GM21529 (cell line): ENCODE measurements at regions not wholly inside any gene's neighbourhood (a gene's known extent, or its start where the extent isn't known, plus 50 kb on each side); places are given as distances from the start of the nearest gene placed in this dataset.
"Not testable (repeated sequence)": the region's sequence is repeated elsewhere in the genome, so short reads cannot be mapped to it uniquely, and the experiment has no call there.

Experiments used
- ATAC-seq: cut with Tn5 transposase; IDR thresholded peaks from one replicate; pipeline ENCODE4 v1.9.1; 2021; ENCODE audit not compliant: unreplicated experiment

DNA sequence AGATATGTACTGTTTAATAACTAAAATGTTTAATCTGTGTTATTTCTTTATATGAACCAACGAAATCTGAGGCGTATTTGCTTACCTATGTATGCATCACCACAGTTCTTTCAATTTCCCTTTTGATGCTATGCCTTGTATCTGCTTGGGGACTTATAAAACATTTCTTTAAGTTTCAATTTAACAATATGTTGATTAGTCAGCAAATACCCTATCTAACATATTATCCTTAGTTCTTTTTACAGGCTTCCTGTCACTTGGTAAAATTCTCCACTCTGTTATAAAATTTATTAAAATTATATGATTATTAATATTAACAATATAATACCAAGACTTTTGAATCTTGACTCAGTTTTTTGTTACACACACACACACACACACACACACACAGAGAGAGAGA is 174.3 kb downstream of the CPS1 start:
- no peak for ATAC-seq

DNA sequence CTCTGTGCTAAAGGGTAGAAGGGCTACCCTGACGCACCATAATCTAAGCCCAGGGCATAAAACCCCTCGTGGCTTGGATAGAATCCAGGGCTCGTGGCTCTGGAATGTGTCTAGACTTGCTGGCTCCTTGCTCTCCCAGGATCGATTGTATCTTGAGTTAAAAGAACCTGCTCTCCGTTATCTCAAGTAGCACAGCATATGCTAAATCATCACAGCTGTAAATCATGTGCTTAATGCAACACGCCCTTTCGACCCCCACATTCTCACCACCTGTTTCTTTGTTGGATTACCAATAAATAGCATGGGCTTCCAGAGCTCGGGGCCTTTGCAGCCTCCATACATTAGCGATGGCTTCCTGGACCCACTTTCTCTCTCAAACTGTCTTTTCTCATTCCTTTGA is 190.4 kb downstream of the CPS1 start:
- not testable (repeated sequence) for ATAC-seq

DNA sequence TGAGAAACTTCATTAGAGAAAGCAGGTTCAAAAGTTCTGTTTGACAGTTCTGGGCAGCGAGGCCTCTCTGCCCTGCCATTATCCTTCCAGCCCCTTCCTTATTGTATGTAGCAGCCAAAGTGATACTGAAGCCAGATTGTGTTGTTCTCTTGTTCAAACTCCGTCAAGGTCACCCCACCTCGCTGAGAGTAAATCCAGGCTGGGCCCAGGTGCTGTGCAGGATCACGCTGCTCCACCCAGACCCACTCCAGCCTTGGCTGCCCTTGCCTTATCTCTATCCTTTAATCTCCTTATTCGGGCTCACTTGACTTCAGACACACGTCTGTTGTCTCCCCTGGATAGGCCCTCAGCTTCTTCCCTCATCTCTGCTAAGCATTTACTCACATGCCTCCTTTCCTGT is 196.1 kb downstream of the CPS1 start:
- no peak for ATAC-seq

DNA sequence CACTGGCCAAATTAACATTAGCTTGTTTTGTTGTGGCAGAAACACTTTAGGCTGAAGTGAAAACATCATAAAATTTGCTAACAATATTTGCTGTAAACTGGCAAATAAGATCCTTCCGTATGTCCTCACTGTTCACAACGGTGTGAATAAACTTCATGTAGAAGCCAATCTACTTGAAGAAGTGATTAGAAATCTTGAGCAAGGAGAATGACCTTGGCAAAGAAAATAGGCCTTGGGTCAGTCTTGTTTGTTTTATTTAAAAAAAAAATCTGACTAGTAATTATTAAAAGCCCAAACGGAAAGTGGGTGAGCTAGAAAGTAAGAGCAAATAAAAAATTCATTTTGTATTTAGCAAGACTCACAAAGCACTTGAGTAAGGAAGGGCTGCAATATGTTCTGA is 197.0 kb downstream of the CPS1 start:
- no peak for ATAC-seq

DNA sequence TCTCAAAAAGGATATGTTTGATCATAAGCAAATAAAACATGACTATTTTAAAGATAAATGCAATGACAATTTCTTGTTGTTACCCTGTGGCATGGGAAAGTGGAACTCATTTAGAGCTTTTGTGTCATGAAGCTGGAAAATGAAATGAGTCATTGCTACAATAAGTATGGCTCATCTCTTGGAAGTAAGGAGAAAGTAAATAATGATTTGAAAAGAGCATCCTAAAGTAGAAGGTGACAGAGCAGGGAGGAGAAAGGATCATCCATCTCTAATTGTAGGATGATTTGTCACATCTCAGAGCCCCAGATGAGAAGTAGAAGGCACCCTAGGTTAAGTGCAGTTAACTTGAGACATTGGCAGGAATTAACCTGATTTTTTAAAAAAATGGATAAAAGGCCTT is 200.5 kb downstream of the CPS1 start:
- no peak for ATAC-seq

DNA sequence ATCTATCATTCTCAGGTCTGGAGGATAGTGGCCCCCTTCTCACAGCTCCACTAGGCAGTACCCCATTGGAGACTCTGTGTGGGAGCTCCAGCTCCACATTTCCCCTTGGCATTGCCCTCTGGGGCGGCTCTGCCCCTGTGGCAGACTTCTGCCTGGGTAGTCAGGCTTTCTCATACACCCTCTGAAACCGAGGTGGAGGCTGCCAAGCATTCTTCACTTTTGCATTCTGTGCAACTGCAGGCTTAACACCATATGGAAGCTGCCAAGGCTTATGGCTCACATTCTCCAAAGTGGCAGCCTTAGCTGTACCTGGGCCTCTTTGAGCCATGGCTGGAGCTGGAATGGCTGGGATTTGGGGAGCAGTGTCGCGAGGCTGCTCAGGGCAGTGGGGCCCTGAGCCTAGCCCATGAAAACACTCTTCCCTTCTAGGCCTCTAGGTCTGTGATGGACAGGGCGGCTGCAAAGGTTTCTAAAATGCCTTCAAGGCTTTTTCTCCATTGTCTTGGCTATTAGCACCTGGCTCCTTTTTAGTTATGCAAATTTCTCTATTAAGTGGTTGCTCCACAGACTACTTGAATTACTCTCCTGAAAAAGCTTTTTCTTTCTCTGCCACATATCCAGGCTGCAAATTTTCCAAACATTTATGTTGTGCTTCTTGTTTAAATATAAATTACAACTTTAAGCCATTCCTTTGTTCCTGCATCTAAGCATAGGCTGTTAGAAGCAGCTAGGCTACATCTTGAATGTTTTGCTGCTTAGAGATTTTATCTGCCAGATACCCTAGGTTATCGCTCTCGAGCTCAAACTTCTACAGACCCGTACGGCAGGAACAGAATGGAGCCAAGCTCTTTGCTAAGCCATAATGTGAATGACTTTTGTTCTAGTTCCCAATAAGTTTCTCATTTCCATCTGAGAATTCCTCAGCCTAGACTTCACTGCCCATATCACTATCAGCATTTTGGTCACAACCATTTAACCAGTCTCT is 206.5 kb downstream of the CPS1 start:
- ATAC-seq, result no peak

DNA sequence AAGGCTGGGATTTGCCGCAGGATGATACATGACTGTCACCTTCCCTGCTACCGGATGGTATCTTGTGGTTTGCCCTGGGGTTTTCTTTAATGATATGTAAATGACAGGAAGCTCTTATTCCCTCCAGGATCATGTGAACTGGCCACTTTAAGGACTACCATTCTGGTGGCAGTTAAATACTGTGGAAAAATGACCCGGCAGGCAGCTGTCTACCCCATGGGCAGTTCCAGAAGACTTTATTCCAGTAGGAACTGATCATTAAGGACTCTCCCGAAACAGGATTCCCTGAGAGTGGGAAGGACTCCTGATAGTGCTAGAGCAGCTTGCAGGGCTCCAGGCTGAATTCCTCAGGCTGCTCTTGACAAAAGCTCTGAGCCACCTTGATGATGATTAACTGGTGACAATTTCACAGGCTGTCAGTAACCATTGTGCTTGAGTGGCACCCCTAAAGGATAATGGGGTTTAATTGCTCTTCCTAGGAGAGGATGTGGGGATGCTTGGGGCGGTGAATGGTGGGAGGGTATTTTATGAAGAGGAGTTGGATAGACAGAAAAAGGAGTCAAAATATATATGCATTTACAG is 212.0 kb downstream of the CPS1 start:
- ATAC-seq, result no peak

DNA sequence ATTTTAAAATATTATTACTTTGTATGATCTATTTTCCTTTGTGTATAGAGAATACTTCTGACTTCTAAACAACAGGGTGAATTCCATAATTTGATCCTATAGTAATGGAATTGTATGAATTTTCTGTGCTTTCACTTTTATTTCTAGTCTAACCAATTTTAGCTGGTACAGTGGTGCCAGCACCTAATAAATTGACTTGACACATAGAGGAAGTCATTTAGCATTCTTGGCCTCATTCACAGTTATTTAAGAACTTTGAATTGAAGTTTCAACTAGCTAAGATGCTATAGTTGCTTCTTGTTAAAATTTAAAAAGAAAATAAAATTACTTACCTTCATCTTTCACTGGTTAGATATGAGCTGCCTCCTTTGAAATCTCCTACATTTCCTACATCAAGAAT is 220.4 kb downstream of the CPS1 start:
- ATAC-seq, result no peak

DNA sequence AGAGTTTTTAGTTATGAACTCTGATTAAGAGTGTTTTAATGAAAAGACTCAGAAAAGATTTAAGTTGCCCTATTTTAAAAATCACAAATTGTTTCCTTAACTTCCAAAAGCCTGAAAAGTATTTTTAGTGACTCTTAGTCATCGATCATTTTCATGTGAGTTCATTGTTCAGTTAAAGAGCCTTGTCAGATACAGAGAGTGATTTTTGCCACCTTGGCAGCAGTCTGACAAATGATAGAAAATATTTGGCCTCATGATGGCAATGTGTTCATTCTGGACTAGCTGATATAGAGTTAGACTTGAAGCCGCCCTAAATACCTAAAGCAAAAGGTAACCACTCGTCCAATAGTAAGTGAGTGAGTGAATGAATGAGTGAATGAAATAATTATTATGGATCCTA is 225.8 kb downstream of the CPS1 start:
- ATAC-seq, result no peak

DNA sequence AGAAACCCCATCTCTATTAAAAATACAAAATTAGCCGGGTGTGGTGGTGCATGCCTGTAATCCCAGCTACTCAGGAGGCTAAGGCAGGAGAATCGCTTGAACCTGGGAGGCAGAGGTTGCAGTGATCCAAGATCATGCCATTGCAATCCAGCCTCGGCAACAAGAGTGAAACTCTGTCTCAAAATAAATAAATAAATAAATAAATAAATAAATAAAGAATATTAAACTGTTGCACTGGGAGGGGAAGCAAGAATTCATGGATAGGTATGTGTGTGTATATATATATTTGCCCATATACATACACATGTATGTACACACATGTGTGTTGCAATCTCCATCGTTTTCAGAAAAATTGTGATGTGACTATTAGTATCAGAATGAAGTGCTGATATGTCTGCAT is 231.4 kb downstream of the CPS1 start:
- ATAC-seq, result not testable (repeated sequence)

DNA sequence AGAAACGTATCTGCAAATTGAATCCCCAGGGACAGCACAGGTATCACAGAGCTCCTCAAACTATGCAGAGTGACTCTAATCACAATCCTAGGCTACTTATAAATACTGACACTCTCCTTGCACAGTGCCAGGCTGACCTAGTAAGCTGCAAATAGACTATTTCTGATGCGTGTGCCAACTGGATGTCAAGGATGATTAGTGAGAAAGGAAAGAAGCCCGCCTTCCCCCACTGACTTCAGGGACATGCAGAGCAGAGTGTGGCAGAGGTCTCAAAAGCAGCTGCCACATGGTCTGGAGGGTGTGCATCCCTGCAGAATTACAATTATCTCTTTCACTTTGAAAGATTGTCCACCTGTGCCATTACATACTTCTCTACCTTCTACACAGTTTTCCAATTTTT is 235.6 kb downstream of the CPS1 start:
- ATAC-seq, result no peak

DNA sequence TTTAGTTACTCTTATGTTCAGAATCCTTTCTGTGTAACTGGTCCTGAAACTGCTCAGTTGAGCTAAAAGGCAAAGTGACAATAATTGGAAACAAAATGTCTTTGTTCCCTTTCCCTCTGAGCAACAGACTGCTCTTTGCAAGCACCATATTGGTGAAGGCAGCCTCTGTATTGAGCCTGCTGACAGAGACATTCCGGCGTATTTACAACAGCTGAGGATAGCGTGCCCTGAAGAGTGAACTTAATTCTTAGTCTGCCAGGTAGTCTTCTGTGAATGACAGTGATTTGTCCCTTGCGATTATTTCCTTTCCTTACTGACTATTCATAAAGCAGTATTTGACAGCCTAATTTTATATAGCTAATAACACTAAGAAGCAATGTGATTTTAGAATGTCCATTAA is 239.1 kb downstream of the CPS1 start:
- ATAC-seq, result no peak

DNA sequence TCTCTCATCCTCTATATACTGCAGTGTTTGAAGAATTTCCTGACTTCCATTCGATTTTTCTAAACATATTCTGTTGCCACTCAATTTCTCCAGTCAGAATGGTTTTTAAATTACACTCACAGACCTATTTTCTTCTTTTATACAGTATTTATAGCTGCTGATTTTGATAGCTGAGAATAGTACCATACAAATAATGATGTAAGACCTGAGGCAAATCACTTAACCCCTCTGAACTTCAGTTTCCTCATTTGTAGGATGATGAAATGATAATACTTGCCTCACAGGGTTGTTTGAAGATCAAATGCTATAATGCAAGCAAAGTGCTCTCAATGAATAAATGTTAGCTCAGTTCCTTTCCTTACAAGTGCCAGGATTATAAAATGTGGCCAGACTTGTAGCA is 241.8 kb downstream of the CPS1 start:
- ATAC-seq, result no peak

DNA sequence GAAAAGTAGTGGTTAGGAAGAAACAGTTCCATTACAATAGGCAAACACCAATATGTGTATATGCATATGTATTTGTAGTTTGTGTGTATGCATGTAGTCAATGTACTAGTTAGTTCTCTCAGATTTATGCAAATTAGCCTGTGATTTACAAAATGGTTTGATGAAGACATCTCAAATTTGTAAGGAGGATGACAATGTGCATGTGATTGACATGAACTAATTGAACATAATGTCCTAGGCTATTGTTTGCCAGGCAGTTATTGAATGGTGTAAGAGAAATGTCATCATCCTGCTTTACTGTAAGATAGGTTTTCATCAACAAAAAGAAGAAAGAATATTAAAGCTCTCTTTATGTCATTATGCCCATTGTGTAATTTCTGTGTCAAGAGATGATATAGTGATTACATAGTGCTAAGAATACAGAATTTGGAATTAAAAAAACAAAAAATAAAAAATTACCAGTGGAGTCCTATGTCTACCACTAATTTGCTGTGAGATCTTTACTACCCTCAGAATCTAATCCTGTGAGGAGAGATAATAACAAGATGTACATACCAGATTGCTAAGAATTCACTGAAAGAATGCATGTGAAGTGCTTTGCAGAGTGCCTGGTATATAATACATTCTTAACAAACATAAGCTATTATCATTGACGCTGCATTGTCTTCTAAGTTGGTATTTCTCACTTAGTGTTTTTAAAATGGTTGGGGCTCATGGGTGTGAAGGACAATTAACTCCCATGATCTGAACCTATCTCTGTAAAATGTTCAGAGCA is 258.0 kb downstream of the CPS1 start:
- ATAC-seq, result no peak

DNA sequence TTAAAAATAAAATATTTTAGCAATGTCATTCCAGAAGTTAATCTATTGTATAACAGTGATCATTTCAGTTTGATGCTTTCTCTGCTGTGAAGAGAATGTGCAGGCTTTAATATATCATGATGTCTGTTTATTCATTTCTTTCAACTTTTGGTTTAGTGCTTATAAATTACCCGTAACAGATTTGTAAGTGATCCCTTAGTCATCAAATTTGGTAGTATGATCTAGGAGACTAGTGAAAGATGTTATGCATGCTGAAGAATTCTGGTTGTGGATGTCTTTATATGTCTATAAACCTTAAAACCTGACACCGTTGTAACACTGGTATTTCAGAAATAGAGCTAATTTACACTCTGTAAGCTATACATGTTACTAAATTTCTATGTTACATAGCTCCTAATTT is 260.4 kb downstream of the CPS1 start:
- ATAC-seq, result no peak

DNA sequence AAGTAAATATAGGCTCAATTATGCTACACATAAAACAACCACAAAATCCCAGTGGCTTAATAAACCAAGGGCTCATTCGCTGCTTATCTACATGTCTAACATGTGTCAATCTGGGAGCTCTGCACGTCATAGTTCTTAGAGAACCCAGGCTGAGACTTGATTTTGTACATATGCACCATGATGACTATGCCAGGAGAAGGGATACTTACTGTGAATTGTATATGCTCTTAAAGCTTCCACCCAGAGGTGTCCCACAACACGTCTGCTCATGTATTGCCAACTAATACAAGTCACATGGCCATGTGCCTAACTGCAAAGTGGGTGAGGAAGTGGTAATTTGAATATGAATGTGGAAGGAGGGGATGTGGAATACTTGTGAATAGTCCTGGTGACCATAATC is 262.1 kb downstream of the CPS1 start:
- no peak for ATAC-seq

DNA sequence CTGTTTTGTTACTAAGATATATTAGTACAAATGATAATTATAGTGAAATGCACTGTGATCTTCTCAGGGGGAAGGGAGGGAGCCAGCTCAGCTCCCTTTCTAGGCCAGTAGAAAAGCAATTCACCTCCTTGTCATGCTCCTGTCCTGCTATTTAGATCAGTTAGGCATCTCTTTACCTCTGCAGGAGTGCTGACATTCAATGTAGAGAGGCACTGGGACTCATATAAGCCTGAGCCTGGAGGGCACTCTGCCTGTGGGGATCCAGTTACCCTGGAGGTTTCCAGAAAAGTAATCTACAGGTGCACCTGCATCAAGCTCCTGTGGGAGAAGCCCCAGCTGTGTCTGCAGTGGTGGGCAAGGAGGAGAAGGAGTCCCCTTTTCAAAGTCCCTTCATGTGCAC is 277.0 kb downstream of the CPS1 start:
- no peak for ATAC-seq

DNA sequence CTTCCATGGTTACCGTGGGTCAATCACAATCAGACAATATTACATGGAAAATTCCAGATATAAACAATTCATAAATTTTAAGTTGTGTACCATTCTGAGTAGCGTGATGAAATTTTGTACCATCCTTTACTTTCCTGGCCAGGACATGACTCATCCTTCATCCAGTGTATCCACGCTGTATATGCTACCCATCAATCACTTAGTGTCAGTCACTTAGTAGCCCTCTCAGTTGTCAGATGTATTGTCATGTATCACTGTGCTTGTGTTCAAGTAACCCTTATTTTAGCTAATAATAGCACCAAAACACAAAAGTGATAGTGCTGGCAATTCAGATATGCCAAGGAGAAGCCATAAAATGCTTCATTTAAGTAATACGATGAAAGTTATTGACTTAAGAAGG is 282.6 kb downstream of the CPS1 start:
- no peak for ATAC-seq

DNA sequence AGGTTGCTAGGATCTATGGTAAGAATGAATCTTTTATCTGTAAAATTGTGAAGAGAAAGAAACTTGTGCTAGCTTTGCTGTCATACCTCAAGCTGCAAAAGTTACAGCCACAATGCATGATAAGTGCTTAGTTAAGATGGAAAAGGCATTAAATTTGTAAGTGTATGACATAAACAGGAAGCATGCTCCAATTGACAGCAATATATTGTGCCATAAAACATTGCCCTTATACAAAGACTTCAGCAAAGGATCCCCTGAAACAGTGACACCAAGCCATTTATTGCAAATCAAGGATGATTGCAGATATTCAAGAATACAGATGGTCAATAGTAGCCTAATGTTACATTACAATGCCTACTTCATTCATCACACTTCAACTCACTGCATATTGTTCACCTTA is 283.1 kb downstream of the CPS1 start:
- ATAC-seq, result no peak

DNA sequence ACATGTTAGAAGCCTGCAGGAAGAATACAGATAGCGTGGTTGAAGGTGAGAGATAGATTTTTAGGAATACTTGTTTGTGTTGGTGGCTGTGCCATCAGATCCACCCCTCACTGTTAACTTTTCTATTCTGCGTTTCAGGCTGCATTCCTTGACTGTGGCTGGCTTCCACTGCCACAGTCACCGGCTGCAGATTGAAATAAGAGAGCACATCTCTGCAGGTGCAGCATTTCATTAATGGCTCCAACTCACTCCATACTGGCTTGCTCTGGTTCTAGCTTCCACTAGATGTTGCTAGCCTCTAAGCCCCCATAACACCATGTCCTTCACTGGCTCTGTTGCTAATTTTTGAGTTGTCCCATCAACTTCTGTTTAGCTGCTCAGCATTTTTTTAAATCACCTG is 286.5 kb downstream of the CPS1 start:
- ATAC-seq, result no peak

DNA sequence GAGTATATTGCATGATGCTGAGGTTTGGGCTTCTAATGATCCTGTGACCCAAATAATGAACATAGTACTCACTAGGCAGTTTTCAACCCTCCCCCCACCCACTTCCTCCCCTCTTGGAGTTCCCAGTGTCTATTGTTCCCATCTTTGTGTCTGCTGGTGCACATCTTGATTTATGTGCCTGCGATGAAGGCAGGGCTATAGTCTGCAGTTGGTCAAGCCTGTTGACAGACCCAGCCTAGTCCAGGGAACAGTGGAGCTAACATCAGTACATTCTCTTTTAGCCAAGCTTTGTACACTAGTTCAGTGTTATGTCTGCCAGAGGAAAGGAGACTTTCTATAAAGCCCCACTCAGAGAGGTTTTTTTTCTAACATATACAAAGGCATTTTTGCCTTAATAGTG is 287.6 kb downstream of the CPS1 start:
- ATAC-seq, result no peak

DNA sequence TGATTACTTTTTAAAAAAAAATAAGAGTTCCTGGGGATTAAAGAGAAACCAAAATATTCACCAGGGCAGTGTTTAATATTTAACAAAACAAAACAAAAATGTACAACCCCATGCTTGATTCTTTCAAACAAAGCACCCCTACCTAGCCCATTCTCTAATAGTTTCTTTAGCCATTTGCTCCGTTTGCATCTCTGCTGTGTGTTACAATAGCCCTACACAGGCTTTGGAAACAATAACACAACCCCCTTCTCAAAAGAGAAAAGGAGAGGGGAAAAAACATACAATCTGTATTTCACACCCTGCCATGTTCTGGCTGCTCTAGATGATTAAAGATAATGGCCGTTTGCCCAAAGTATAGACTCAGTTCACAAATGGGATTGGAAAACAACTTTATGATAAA is 302.9 kb downstream of the CPS1 start:
- ATAC-seq, result no peak
